ACHN (cell line): ENCODE measurements at regions not wholly inside any gene's neighbourhood (a gene's known extent, or its start where the extent isn't known, plus 50 kb on each side); places are given as distances from the start of the nearest gene placed in this dataset.
"Not testable (repeated sequence)": the region's sequence is repeated elsewhere in the genome, so short reads cannot be mapped to it uniquely, and the experiment has no call there.

Source experiments
- DNase-seq: peaks from one replicate; pipeline ENCODE4 v3.0.0-alpha.2; 2015
- in situ Hi-C: cut with HindIII; loops from 2 replicates; pipeline ENCODE4 v1.10.0; 2017; ENCODE audit warnings: low sequenced_read_pairs, low pct_ligation_motif_present, low pct_unique_long_range_greater_than_20kb

GRCh38 chr7:41447450-41448042, 255.3 kb downstream of the INHBA start:
- no peak for DNase-seq

DNA sequence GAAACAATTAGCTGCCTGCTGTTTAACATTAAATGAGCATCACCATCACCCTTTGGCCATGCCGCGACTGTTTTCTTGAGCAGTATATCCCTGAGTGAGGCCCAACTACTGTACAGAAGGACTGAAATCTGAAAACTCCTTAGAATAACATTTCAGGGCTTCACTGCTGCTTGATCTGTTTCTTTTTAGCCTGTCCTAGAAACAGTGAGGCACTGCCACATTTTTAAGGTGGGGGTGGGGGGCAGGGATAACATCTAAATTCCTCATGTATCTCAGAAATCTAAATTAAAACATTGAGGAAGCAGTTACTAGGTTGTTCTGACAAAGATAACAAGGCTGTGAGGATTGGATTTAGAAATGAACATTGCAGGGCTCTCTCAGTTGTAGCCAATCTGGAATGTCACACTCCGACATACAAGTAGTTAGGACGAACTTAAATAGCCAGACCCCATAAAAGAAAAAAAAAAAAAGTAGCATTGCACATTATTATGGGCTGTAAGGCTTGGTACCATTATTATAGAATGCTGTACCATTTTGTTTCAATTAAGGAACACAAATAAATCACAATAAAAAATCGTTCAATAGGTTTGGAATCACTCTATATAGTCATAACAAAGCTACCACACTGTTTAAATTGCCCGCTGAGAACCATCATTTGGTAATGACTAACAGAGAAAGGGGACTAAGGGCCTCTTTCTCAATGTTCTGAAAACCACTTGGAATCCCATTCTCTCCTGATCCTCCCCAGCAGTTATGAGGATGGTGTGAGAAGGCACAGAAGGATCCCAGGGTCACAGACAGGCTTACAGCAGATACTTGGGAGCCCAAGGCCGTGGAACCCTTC, 256.1 kb downstream of the INHBA start:
- DNase-seq, result no peak
- in situ Hi-C loops, result no loop called here

More at GRCh38 chr7:41447450-41448042, 255.3 kb downstream of the INHBA start:
- in situ Hi-C loops, result no loop called here

- DNase-seq, result no peak
- in situ Hi-C loops, result no loop called here
Measured at GRCh38 chr7:41445946-41446345, 256.9 kb downstream of the INHBA start.

DNA sequence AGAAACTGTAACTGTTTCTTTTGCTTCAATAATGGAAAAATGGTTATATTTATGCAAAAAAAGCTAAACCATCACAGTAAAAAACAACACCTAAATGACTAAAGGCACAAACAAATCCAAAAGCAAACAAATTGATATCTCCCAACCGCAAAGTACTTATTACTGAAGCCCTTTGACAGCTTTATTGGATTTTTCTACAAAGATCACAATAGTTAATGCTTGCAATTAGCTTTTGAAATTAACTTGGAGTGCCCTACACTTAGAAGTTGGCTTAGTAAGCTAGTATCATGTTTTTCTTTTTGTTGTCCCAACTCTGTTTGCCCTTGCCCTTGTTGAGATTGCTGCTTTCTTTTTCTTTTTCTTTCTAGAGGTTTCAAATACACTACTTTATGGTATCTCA, 257.5 kb downstream of the INHBA start:
- DNase-seq, result no peak
- in situ Hi-C loops, result no loop called here

DNA sequence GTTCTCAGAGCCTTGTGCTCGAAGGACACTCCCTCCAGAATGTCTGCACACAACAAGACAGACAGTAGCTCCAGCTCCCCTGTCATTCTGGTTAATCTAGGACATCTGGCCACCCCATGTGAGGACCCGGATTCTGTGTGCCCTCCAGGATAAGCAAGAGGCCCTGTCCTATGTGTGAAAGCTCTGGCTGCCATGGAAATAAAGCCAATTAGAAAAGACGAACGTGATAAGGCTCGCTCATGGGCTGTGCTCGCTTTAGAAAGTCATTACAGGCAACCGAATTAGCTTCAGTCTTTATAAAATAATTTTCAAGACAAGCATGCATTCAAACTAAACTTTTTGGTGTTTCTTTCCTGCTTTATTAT, 263.4 kb downstream of the INHBA start:
- in situ Hi-C loops, result no loop called here
- DNase-seq, result no peak

GRCh38 chr7:41438705-41439514, 264.0 kb downstream of the INHBA start:
- in situ Hi-C loops, result no loop called here
- no peak for DNase-seq

DNA sequence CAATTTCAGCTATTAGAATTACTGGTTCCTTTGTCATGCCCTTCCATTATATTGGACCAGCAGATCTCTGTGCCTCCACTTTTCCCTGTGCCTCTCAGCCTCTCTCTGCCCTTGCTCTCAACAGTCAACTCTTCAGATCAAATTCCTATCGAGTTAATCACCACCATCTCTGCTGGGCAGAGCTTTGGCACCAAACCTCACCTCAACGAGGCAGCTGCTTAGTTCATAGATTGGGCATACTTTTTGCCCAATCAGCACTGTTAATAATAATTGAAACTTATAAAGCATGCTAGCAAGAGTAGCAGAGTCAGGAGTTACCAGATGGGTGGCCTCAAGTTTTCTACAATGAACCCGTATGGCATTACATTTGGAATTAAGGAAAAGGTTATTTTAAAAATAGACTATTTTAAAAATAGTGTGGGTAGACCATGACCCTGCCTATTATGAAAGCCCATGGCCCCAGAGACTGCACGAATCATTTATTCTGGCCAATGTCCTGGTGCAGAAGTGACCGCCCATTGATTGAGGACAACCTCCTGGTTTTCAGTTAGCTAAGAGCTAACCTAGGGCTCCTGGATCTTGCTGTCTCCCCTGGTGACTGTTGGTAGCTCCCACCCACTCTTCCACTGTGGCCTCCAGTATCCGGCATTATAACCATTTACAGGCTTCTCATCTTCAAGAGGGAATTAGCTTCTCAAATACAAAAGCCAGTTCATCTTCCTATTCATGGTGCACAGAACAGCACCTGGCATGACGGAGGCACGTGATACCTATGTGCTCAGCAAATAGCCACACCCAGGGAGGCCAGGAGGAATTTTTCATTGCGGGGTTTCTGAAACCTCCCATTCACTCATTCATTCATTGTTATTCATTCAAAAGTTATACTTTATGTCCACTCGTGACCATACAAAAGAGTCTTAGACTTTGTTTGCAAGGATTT, 265.4 kb downstream of the INHBA start:
- in situ Hi-C loops, result no loop called here
- DNase-seq, result peak; percentile 81

- in situ Hi-C loops, result no loop called here
- DNase-seq, result no peak
Measured at GRCh38 chr7:41436139-41436538, 266.8 kb downstream of the INHBA start.

GRCh38 chr7:41435020-41435419, 267.9 kb downstream of the INHBA start:
- DNase-seq, in situ Hi-C loops: not testable (repeated sequence)

DNA sequence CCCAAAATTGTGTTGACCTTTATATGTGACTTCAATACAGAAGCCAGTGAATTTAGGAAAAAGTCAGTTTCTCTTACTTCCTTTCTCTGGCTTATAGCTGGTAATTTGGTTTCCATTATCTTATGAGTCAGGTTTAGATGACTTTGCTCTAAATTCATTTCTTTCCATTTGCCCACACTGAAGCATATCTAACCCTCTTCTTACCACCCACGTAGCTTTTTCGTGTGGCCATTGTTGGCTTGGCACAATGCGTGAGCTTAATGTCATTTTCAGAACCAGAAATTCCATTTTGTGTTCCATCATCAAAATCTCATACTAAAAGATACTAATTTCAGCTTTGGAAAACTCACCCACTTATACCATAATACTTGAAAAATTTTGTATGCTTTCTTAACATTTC, 271.2 kb downstream of the INHBA start:
- in situ Hi-C loops, result no loop called here

GRCh38 chr7:41428381-41428780, 274.5 kb downstream of the INHBA start:
- in situ Hi-C loops, result no loop called here
- DNase-seq, result no peak

More for the DNA sequence above, 271.2 kb downstream of the INHBA start:
- no peak for DNase-seq

DNA sequence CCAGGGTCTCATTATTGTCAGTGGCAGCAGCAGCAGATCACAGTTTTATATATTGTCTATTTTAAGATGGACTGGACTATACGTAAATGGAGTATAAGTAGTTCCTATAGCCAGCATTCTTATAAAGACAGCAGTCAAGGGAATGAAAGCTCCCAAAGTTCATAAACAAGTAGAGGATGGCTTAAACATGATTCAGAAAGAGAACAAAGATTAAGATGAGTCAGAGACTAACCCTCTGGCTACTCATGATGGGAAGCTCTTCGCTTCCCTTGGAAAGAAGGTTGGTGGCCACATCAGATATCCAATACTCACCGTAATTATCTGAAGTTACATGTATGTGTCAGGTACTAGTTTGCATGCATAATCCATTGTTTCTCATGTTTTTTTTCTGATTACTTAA, 277.0 kb downstream of the INHBA start:
- in situ Hi-C loops, result no loop called here
- peak; percentile 8 for DNase-seq

DNA sequence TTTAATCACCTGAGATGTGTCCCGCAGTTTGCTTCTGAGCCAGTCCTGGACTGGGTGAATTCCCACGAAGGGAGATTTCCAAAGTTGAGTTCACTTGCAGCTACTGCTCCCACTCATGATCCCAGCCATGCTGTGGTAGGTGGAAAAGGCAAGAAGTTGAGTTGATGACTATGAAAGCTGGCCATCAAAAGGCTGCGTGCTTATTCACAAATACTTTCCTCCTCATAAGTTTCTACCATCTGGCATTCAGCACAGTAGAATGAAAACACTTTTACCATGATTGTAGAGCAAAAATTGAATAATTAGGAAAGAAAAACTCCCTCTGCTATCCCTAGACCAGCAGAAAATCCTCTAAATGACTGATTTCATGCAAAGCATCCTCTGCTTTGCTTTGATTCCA, 281.8 kb downstream of the INHBA start:
- no peak for DNase-seq
- in situ Hi-C loops, result no loop called here

DNA sequence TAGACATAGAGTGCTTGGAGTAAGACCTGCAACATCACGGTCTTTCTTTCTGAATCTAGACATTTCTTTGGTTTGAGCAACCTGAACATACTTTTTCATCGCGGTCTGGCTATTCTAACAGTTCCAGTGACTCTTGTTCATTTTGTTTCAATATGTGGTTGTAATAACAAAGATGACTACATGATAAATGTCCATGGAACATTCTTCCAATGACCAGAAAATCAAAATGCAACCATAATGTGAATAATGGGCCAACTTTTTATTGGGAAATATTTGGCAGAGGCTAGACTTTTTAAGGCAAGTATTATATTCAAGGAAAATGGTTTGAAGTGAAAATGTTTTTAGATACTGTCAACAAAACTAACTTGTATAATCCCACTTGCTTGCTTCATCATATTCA, 282.5 kb downstream of the INHBA start:
- in situ Hi-C loops, result no loop called here
- DNase-seq, result no peak

DNA sequence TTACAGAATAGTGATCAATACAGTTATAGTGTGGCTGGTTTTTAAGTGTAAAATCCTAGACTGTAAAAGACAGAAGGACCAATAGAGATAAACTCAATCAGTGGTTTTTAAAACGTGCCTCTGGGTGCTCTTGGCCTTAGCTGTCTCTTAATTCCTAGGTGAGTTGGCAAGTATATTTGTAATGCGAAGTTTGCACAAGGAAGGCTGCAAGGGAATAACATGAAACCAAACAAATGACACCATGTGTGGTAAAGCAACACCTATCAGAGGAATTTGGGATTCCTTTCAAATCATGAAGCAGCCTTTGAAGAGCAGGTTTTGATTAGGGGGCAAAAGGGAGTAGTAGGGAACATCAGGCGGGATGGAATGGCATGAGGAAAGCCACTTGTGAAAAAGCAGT, 284.6 kb downstream of the INHBA start:
- in situ Hi-C loops, result no loop called here
- DNase-seq, result no peak

DNA sequence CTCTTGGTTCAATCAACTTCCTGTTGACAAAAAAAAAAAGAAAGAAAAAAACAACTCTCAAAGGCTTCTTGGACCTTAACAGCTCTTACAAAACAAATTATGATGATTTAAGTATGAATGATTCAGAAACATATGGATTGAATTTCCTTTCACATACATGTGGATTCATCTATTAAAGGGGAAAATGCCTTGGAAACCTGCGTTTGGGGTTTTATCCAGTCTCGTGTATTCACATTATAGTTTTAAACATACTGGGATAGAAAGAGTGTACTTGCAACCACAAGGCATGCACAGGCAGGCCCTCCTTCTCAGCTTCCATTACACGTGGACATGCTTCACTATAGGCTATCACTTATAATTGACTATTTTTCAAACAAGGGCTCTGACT, 286.7 kb downstream of the INHBA start:
- in situ Hi-C loops, result no loop called here
- no peak for DNase-seq

- in situ Hi-C loops, result no loop called here
- DNase-seq, result no peak
Measured at GRCh38 chr7:41415471-41416207, 287.3 kb downstream of the INHBA start.

DNA sequence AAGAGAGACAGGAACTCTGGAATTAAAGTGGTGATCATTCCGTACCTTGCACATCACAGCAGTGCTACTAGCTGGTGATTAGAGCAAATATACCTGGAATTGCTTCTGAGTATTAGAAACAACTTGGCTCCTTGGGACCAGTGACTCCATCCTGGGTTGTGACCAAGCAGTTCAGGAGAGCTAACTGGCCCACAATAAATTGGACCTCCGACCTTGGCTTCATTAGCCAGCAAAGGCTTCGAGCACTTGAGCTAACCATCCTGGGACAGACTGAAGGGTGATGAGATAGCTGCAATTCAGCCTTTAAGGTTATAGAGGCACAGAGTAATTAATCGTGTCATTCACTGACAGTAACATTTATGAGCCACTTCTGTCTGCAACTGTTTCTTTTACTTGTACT, 287.8 kb downstream of the INHBA start:
- in situ Hi-C loops, result no loop called here
- no peak for DNase-seq
